Tibial artery (tissue), 4 donors: ENCODE measurements at regions not wholly inside any gene's neighbourhood (a gene's known extent, or its start where the extent isn't known, plus 50 kb on each side); places are given as distances from the start of the nearest gene placed in this dataset.

Experiments
- DNase-seq, 2 donors: peaks; one replicate each; pipeline ENCODE4 v3.0.0-alpha.2; 2019
- H3K27ac ChIP-seq, 2 donors: fragments of 200-600 bp; sonication (generic) in 1 of 2; 1 replicate in 1 of 2; 2 replicates in 1 of 2; pipeline ENCODE4 v1.5.1; 2018 to 2019; ENCODE audit warnings: mild to moderate bottlenecking in 1 of 2
- H3K27me3 ChIP-seq, 2 donors: fragments of 200-600 bp; sonication (generic) in 1 of 2; one replicate each; pipeline versions ENCODE4 v1.5.1 to v1.6.0; 2016 to 2019
- H3K36me3 ChIP-seq, 3 donors: fragments of 200-600 bp; sonication (generic) in 2 of 3; one replicate each; pipeline ENCODE4 v1.5.1; 2016 to 2019; ENCODE audit warnings: mild to moderate bottlenecking in 2 of 3
- H3K4me1 ChIP-seq, 4 donors: fragments of 200-600 bp; sonication (generic) in 2 of 4; 1 replicate in 3 of 4; 2 replicates in 1 of 4; pipeline ENCODE4 v1.5.1; 2016 to 2019
- H3K4me3 ChIP-seq, 2 donors: fragments of 200-600 bp; sonication (generic) in 1 of 2; 1 replicate in 1 of 2; 2 replicates in 1 of 2; pipeline ENCODE4 v1.5.1; 2018 to 2019; ENCODE audit warnings: mild to moderate bottlenecking in 2 of 2
- H3K9me3 ChIP-seq, 3 donors: fragments of 200-600 bp; sonication (generic) in 1 of 3; one replicate each; pipeline ENCODE4 v1.5.1; 2016 to 2019
- intact Hi-C: fragments of 100-400 bp; cut with DNase I; formaldehyde crosslinking; loops from one replicate; pipeline ENCODE4 v1.15.0; 2023; ENCODE audit warnings: low total_unique reads
- TF ChIP-seq, protein P1 (sequence below), 2 experiments: fragments of 200-600 bp in 1 of 2; fragments of 450-650 bp in 1 of 2; IDR thresholded peaks; one replicate each; pipeline ENCODE4 v1.5.1; 2017 to 2019; ENCODE audit warnings: antibody characterized with exemption in 2 of 2, mild to moderate bottlenecking in 1 of 2, moderate library complexity in 1 of 2

- peaks cover 0 to 15% of the 10 kb centered on the region in 2 donors for H3K27me3 ChIP-seq
- peaks cover 0 to 11% (median 8%) of the 10 kb centered on the region in 4 donors for H3K4me1 ChIP-seq
- no peak for DNase-seq
- no peaks in the 10 kb centered on the region for H3K36me3 ChIP-seq
- H3K9me3 ChIP-seq: no peaks in the 10 kb centered on the region
- H3K4me3 ChIP-seq: no peak overlapping the region
- H3K27ac ChIP-seq: no peak overlapping the region
- intact Hi-C loops: loop anchor here (10.0 kb wide), 1 partner anchor 113 kb away; no protein-coding TSS in a partner anchor
- TF ChIP-seq, protein P1, sequence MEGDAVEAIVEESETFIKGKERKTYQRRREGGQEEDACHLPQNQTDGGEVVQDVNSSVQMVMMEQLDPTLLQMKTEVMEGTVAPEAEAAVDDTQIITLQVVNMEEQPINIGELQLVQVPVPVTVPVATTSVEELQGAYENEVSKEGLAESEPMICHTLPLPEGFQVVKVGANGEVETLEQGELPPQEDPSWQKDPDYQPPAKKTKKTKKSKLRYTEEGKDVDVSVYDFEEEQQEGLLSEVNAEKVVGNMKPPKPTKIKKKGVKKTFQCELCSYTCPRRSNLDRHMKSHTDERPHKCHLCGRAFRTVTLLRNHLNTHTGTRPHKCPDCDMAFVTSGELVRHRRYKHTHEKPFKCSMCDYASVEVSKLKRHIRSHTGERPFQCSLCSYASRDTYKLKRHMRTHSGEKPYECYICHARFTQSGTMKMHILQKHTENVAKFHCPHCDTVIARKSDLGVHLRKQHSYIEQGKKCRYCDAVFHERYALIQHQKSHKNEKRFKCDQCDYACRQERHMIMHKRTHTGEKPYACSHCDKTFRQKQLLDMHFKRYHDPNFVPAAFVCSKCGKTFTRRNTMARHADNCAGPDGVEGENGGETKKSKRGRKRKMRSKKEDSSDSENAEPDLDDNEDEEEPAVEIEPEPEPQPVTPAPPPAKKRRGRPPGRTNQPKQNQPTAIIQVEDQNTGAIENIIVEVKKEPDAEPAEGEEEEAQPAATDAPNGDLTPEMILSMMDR (IDR thresholded peaks at IDR 0.05): no peak
Observed at GRCh38 chr7:101691822-101692384, 62.8 kb upstream of the MYL10 start.

DNA sequence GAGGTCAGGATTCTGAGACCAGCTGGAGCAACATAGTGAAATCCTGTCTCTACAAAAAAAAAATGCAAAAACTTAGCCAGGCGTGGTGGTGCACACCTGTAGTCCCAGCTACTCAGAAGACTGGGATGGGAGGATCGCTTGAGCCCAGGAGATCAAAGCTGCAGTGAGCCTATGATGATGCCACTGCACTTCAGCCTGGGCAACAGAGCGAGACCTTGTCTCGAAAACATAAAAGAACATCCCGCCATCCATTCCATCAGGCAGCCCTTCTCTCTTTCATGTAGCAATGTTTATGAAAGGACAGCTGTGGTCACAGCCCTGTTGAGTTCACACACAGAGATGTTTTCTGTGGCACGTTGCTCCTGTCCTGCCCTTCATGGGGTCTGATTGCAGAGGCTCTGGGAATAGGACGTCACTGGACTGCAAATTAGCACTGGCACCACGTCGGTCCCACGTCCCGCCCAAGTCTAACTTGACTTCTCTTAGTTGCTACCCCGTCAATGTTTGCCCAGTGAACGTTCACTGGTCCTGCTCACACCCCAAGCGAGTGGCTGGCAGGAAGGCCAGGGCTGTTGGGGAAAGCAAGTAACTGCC, 64.5 kb upstream of the MYL10 start:
- no peak for DNase-seq
- H3K36me3 ChIP-seq: no peaks in the 10 kb centered on the region
- TF ChIP-seq, protein P1 (IDR thresholded peaks at IDR 0.05): no peak
- intact Hi-C loops: loop anchor here (10.0 kb wide), 1 partner anchor 111 kb away; no protein-coding TSS in a partner anchor
- no peaks in the 10 kb centered on the region for H3K9me3 ChIP-seq
- H3K27ac ChIP-seq: no peak overlapping the region
- H3K4me3 ChIP-seq: no peak overlapping the region
- peaks cover 0 to 20% of the 10 kb centered on the region in 2 donors for H3K27me3 ChIP-seq
- H3K4me1 ChIP-seq: peaks cover 0 to 3% (median 1%) of the 10 kb centered on the region in 4 donors

GRCh38 chr7:101698964-101699363, 69.9 kb upstream of the MYL10 start:
- Histone ChIP-seq H3K9me3 (no peaks in the 10 kb centered on the region), H3K27me3 (peaks cover 0 to 49% of the 10 kb centered on the region in 2 donors), H3K4me3 (no peak overlapping the region), H3K4me1 (no peaks in the 10 kb centered on the region), H3K36me3 (no peaks in the 10 kb centered on the region), H3K27ac (no peak overlapping the region)
- DNase-seq: no peak
- TF ChIP-seq, protein P1 (IDR thresholded peaks at IDR 0.05): no peak
- intact Hi-C loops: loop anchor here (10.0 kb wide), 1 partner anchor 106 kb away; no protein-coding TSS in a partner anchor

GRCh38 chr7:101699399-101699798, 70.3 kb upstream of the MYL10 start:
- no peaks in the 10 kb centered on the region for H3K9me3 ChIP-seq
- no peaks in the 10 kb centered on the region for H3K36me3 ChIP-seq
- DNase-seq: no peak
- intact Hi-C loops: loop anchor here (10.0 kb wide), 1 partner anchor 105 kb away; no protein-coding TSS in a partner anchor
- peaks cover 0 to 49% of the 10 kb centered on the region in 2 donors for H3K27me3 ChIP-seq
- H3K4me1 ChIP-seq: no peaks in the 10 kb centered on the region
- no peak overlapping the region for H3K4me3 ChIP-seq
- TF ChIP-seq, protein P1 (IDR thresholded peaks at IDR 0.05): no peak
- H3K27ac ChIP-seq: no peak overlapping the region

DNA sequence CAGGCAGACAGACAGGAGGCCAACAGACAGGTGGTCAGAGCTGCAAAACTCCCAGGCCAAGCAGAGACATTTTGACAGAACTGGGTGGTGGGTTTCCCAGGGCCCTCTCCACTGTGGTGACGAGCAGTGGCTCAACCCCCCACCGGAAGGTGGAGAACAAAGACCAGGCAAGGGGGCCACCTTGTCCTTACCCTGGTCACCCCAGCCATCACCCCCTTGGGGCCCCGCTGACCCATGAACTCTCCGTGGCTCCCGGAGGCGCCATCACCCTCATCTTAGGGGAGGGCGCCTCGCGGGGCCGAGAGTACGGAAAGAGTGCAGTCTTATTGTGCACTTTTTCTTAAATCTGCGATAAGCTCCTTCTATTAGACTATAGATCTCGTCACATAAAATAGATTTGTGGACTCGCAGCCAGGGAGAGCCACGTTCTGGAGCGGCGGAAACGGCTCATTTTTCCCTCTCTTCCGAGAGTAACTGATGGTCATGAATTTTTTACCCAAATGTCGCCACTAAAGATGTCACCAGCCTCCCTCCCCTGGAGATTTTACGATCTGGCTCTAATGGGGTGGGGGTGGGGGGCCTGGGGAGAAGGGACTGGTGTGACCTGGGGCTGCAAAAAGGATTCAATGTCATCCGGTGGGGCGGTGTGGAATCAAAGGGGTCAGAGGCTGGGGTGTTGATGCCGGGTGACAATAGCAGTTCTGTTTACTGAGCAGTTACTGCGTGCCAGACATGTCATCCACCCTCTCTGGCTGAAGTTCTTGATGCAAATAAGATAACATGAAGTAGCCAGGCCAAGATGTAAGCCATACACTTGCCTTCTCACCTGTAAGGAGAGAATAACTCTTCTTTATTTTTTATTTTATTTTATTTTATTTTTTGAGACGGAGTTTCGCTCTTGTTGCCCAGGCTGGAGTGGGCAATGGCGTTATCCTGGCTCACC, 71.1 kb upstream of the MYL10 start:
- Histone ChIP-seq H3K27ac (no peak overlapping the region), H3K27me3 (peaks cover 0 to 52% of the 10 kb centered on the region in 2 donors), H3K4me3 (no peak overlapping the region), H3K36me3 (no peaks in the 10 kb centered on the region), H3K9me3 (no peaks in the 10 kb centered on the region), H3K4me1 (no peaks in the 10 kb centered on the region)
- TF ChIP-seq, protein P1 (IDR thresholded peaks at IDR 0.05): no peak
- intact Hi-C loops: loop anchor here (10.0 kb wide), 1 partner anchor 105 kb away; no protein-coding TSS in a partner anchor
- no peak for DNase-seq
